Caco-2 (cell line): ENCODE measurements at regions not wholly inside any gene's neighbourhood (a gene's known extent, or its start where the extent isn't known, plus 50 kb on each side); places are given as distances from the start of the nearest gene placed in this dataset.

Experiments
- BruUV-seq: library from RNA; stranded (reverse); fragments of 400-500 nt; replicated peaks from 2 replicates; lab custom pipeline; 2021; lab: Mats Ljungman, UMichigan
- CTCF ChIA-PET: fragments of 300-600 bp; sonication (Branson Sonifier 250); formaldehyde crosslinking; loops from one replicate; lab custom pipeline; 2022; ENCODE audit warnings: antibody characterized with exemption; lab: Charles Lee
- POLR2A ChIA-PET: fragments of 300-600 bp; sonication (Branson Sonifier 250); formaldehyde crosslinking; loops from one replicate; lab custom pipeline; 2022; ENCODE audit warnings: antibody characterized with exemption; lab: Charles Lee
- DNase-seq, 2 experiments: peaks; one replicate each; pipeline versions ENCODE4 v3.0.0 to v3.0.0-alpha.2; 2020 to 2022
- H3K27me3 ChIP-seq: replicated peaks from 2 replicates; pipeline ENCODE4 v1.6.0; 2011; ENCODE audit warnings: low read length; ENCODE audit not compliant: control insufficient read depth, insufficient read depth
- H3K36me3 ChIP-seq: 2 replicates; pipeline ENCODE4 v1.5.1; 2011; ENCODE audit warnings: low read length; ENCODE audit not compliant: control insufficient read depth, insufficient read depth
- H3K4me1 ChIP-seq: fragments of 250-450 bp; sonication (Bioruptor Pico); 2 replicates; pipeline ENCODE4 v1.5.1; 2020; ENCODE audit warnings: mild to moderate bottlenecking
- H3K4me3 ChIP-seq: 2 replicates; pipeline ENCODE4 v1.5.1; 2011; ENCODE audit warnings: low read depth, mild to moderate bottlenecking, control low read depth, low read length
- H3K9me3 ChIP-seq: fragments of 250-450 bp; sonication (Bioruptor Pico); 2 replicates; pipeline ENCODE4 v1.5.1; 2020; ENCODE audit warnings: mild to moderate bottlenecking, moderate library complexity
- H3K27ac Mint-ChIP-seq: one replicate; pipeline ENCODE4 v1.8.0; 2022; ENCODE audit warnings: mixed read lengths; ENCODE audit not compliant: unreplicated experiment
- H3K27me3 Mint-ChIP-seq: one replicate; pipeline ENCODE4 v1.8.0; 2022; ENCODE audit warnings: mixed read lengths; ENCODE audit not compliant: insufficient read depth, unreplicated experiment
- H3K36me3 Mint-ChIP-seq: one replicate; pipeline ENCODE4 v1.8.0; 2022; ENCODE audit warnings: mild to moderate bottlenecking, mixed read lengths; ENCODE audit not compliant: insufficient read depth, unreplicated experiment
- H3K4me1 Mint-ChIP-seq: one replicate; pipeline ENCODE4 v1.8.0; 2022; ENCODE audit warnings: low read depth, mixed read lengths; ENCODE audit not compliant: unreplicated experiment
- H3K4me3 Mint-ChIP-seq: one replicate; pipeline ENCODE4 v1.8.0; 2022; ENCODE audit warnings: mild to moderate bottlenecking, moderate library complexity, mixed read lengths; ENCODE audit not compliant: unreplicated experiment
- H3K9me3 Mint-ChIP-seq: one replicate; pipeline ENCODE4 v1.8.0; 2022; ENCODE audit warnings: mixed read lengths; ENCODE audit not compliant: unreplicated experiment
- intact Hi-C: fragments of 100-400 bp; cut with micrococcal nuclease; formaldehyde crosslinking; loops from one replicate; pipeline ENCODE4 v1.10.0; 2022; ENCODE audit not compliant: unreplicated experiment
- TF ChIP-seq, protein P1 (sequence below), 2 experiments: fragments of 200-600 bp in 1 of 2; IDR thresholded peaks; 1 replicate in 1 of 2; 2 replicates in 1 of 2; pipeline versions ENCODE4 v1.5.1 to v1.8.0; 2011 to 2022; ENCODE audit warnings: antibody characterized with exemption in 1 of 2, control low read depth in 1 of 2, inconsistent platforms in 1 of 2, low read depth in 1 of 2, low read length in 1 of 2, mild to moderate bottlenecking in 1 of 2, moderate library complexity in 1 of 2; ENCODE audit not compliant: insufficient read depth in 1 of 2, severe bottlenecking in 1 of 2, unreplicated experiment in 1 of 2

DNA sequence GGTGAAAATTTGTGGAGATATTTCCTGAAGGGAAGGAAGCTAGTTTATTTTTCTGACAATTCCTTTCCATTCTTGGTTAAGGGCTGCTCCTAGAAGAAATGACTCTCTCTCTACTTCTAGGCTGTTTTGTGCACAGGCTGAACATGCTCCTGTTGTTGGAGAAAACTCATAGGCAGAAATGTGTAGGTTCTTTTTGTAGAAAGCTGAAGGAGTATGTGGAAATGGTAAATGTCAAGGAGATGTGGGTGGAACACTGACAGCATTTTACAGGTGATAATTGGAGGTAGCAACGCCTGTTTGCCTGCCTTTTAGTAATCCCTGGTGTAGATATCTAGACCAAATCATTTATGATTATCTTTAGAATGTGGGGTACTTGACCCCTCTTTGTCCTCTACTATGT lies 322.2 kb upstream of the TBC1D5 start:
- H3K4me1 Mint-ChIP-seq, result peaks cover 15% of the 10 kb centered on the region
- no peaks in the 10 kb centered on the region for H3K27me3 Mint-ChIP-seq
- H3K36me3 Mint-ChIP-seq, result no peaks in the 10 kb centered on the region
- no peak for DNase-seq
- H3K4me3 ChIP-seq, result no peak overlapping the region
- TF ChIP-seq, protein P1, sequence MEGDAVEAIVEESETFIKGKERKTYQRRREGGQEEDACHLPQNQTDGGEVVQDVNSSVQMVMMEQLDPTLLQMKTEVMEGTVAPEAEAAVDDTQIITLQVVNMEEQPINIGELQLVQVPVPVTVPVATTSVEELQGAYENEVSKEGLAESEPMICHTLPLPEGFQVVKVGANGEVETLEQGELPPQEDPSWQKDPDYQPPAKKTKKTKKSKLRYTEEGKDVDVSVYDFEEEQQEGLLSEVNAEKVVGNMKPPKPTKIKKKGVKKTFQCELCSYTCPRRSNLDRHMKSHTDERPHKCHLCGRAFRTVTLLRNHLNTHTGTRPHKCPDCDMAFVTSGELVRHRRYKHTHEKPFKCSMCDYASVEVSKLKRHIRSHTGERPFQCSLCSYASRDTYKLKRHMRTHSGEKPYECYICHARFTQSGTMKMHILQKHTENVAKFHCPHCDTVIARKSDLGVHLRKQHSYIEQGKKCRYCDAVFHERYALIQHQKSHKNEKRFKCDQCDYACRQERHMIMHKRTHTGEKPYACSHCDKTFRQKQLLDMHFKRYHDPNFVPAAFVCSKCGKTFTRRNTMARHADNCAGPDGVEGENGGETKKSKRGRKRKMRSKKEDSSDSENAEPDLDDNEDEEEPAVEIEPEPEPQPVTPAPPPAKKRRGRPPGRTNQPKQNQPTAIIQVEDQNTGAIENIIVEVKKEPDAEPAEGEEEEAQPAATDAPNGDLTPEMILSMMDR (IDR thresholded peaks at IDR 0.05; ENCODE audit: insufficient read depth in 1 of 2, low read depth in 1 of 2, low read length in 1 of 2, severe bottlenecking in 1 of 2, unreplicated experiment in 1 of 2), result no peak
- H3K27ac Mint-ChIP-seq, result no peak overlapping the region
- H3K9me3 Mint-ChIP-seq, result peaks cover 22% of the 10 kb centered on the region
- POLR2A ChIA-PET, result no interaction called here
- H3K9me3 ChIP-seq, result no peaks in the 10 kb centered on the region
- BruUV-seq, result no TSS peak
- H3K36me3 ChIP-seq, result no peaks in the 10 kb centered on the region
- intact Hi-C loops, result no loop called here
- no peaks in the 10 kb centered on the region for H3K27me3 ChIP-seq
- H3K4me1 ChIP-seq, result peaks cover 5% of the 10 kb centered on the region; the same call in 1 of the 2 replicates
- CTCF ChIA-PET, result no interaction called here
- H3K4me3 Mint-ChIP-seq, result no peak overlapping the region

DNA sequence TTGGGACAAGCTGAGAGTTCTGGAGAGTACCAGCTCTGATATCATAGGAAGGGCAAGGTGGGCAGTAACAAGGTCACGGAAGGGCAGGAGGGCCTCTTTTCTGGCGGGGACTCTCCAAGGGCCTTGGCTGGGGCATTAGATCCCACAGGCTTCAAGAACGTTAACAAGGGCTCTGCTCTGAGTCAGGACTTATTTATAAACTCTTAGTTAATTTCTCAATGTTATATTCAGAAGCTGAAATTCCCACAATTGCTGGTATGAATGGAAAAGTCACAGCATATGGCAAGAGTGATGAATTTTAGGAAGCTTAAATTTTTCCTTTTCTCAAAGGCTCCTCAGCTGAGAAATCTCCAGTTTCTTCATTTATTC lies 320.2 kb upstream of the TBC1D5 start:
- ChIA-PET POLR2A (no interaction called here), CTCF (no interaction called here)
- H3K4me3 ChIP-seq, result no peak overlapping the region
- H3K9me3 ChIP-seq, result no peaks in the 10 kb centered on the region
- Mint-ChIP-seq H3K36me3 (no peaks in the 10 kb centered on the region), H3K4me3 (no peak overlapping the region), H3K27me3 (no peaks in the 10 kb centered on the region), H3K4me1 (peaks cover under 1% of the 10 kb centered on the region), H3K9me3 (peaks cover 11% of the 10 kb centered on the region), H3K27ac (no peak overlapping the region)
- BruUV-seq, result no TSS peak
- 0 out of 2 replicates have a peak, but pooled peaks cover 2% of the 10 kb centered on the region for H3K4me1 ChIP-seq
- TF ChIP-seq, protein P1 (IDR thresholded peaks at IDR 0.05; ENCODE audit: insufficient read depth in 1 of 2, low read depth in 1 of 2, low read length in 1 of 2, severe bottlenecking in 1 of 2, unreplicated experiment in 1 of 2), result no peak
- H3K36me3 ChIP-seq, result no peaks in the 10 kb centered on the region
- no peak for DNase-seq
- intact Hi-C loops, result no loop called here
- no peaks in the 10 kb centered on the region for H3K27me3 ChIP-seq

DNA sequence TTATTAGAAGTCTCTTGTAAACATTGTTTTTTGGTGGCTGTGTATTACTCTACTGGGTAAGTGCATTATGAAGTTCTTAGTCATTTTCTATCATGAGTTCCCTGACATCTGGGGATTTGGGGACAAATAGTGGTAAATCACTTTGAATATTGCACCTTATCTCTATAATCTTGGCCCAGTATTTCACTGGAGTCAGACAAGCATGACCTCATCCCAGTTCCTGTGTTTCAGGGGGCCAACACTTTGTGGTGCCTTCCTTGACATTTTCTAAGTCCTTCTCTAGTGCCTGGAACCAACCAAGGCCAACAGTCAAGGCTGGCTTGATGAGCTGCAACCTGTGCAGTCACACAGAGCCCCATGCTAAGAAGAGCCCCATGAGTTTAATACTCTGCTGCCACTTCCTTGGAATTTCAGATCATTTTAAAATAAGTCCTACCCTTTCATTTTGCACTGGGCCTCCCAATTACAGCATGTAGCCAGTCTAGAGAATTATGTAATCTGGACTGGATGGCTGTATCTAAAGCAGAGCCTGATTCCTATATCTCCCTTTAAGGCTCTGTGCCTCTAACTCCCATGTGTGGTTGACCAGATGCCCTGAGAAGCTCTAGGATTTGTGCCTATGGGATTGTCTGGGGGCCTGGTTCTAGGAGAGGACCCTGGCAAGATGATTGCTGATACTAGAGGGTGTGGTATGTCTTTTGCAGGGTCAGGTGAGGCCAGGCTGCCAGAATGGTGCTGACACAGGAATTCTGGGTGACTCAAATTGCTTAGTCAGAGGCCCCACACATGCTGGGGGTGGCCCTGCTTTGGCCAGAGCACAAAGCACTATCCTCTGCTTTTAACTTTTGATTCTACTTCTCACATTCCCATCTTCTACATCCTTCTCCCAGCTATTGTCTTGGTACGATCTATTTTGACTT lies 319.6 kb upstream of the TBC1D5 start:
- H3K27ac Mint-ChIP-seq, result no peak overlapping the region
- H3K36me3 Mint-ChIP-seq, result no peaks in the 10 kb centered on the region
- Histone ChIP-seq H3K27me3 (no peaks in the 10 kb centered on the region), H3K36me3 (no peaks in the 10 kb centered on the region), H3K4me1 (no peaks in the 10 kb centered on the region), H3K4me3 (no peak overlapping the region), H3K9me3 (no peaks in the 10 kb centered on the region)
- no peaks in the 10 kb centered on the region for H3K27me3 Mint-ChIP-seq
- intact Hi-C loops, result no loop called here
- TF ChIP-seq, protein P1 (IDR thresholded peaks at IDR 0.05; ENCODE audit: insufficient read depth in 1 of 2, low read depth in 1 of 2, low read length in 1 of 2, severe bottlenecking in 1 of 2, unreplicated experiment in 1 of 2), result no peak
- H3K9me3 Mint-ChIP-seq, result peaks cover 9% of the 10 kb centered on the region
- POLR2A ChIA-PET, result no interaction called here
- H3K4me1 Mint-ChIP-seq, result no peaks in the 10 kb centered on the region
- DNase-seq, result no peak
- no TSS peak for BruUV-seq
- no peak overlapping the region for H3K4me3 Mint-ChIP-seq
- CTCF ChIA-PET, result no interaction called here
